Effector memory CD4-positive, alpha-beta T cell (primary cell): ENCODE measurements at regions not wholly inside any gene's neighbourhood (a gene's known extent, or its start where the extent isn't known, plus 50 kb on each side); places are given as distances from the start of the nearest gene placed in this dataset.

Experiments
- DNase-seq, 3 donors: peaks; one replicate each; pipeline ENCODE4 v3.0.0-alpha.2; 2020
- H3K27ac ChIP-seq: 2 replicates; pipeline ENCODE4 v1.7.0; 2013; ENCODE audit warnings: mild to moderate bottlenecking, low read length, moderate library complexity; ENCODE audit not compliant: insufficient read depth, poor library complexity, severe bottlenecking
- H3K27me3 ChIP-seq: replicated peaks from 2 replicates; pipeline ENCODE4 v1.7.0; 2013; ENCODE audit warnings: mild to moderate bottlenecking, low read length; ENCODE audit not compliant: insufficient read depth, control insufficient read depth, poor library complexity, severe bottlenecking
- H3K36me3 ChIP-seq: 2 replicates; pipeline ENCODE4 v1.7.0; 2013; ENCODE audit warnings: mild to moderate bottlenecking, low read length, moderate library complexity; ENCODE audit not compliant: control insufficient read depth, insufficient read depth
- H3K4me1 ChIP-seq: 2 replicates; pipeline ENCODE4 v1.7.0; 2013; ENCODE audit warnings: low read length, mild to moderate bottlenecking; ENCODE audit not compliant: control insufficient read depth, insufficient read depth, poor library complexity, severe bottlenecking
- H3K4me3 ChIP-seq: 2 replicates; pipeline ENCODE4 v1.7.0; 2013; ENCODE audit warnings: low read length, low read depth, mild to moderate bottlenecking; ENCODE audit not compliant: insufficient read depth, poor library complexity, severe bottlenecking
- H3K9me3 ChIP-seq: 2 replicates; pipeline ENCODE4 v1.7.0; 2013; ENCODE audit warnings: mild to moderate bottlenecking, low read length, moderate library complexity; ENCODE audit not compliant: control insufficient read depth

DNA sequence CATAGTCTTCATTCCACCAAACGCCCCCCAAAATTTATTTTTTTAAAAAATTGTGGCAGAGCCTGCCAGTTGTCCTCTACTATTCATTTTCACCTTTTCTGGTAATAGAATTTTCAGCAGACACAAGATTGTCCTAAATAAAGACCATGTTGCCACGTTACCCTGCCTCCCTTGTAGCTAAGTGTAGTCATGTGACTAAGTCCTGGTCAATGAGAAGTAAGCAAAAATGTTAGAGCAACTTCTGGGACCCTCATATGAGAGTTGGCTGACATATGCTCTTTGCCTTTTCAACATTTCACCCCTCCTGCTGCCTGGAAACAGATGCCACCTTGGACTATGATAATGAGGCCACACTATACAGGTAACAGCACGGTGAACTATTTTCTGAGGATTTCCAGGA is 203.1 kb downstream of the PIK3R1 start:
- Histone ChIP-seq H3K36me3 (no peaks in the 10 kb centered on the region), H3K4me3 (no peak overlapping the region), H3K27ac (no peak overlapping the region), H3K4me1 (no peaks in the 10 kb centered on the region), H3K27me3 (no peaks in the 10 kb centered on the region), H3K9me3 (no peaks in the 10 kb centered on the region)
- no peak for DNase-seq

DNA sequence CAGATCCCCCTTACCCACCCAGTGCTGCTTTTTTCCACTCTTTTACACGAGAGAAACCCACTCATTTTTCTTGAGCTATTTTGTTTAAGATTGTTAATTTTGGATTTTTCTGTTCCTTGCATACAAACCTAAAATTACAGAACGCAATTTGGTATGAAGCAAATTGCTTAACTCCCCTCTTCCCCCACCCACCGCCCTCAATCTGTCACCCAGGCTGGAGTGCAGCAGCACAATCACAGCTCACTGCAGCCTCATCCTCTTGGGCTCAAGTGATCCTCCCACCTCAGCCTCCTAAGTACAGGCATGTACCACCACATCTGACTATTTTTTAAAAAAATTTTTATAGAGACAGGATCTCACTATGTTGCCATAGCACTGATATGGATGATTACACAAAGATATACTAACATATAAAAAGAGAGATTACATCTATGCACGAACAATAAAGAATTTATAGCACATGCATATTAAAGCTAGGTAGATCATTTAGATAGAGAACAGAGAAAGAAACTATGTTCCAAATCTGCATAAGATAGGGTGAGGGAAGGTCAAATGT is 203.6 kb downstream of the PIK3R1 start:
- DNase-seq: no peak
- no peaks in the 10 kb centered on the region for H3K9me3 ChIP-seq
- H3K36me3 ChIP-seq: no peaks in the 10 kb centered on the region
- no peak overlapping the region for H3K27ac ChIP-seq
- H3K4me3 ChIP-seq: no peak overlapping the region
- no peaks in the 10 kb centered on the region for H3K27me3 ChIP-seq
- H3K4me1 ChIP-seq: no peaks in the 10 kb centered on the region

DNA sequence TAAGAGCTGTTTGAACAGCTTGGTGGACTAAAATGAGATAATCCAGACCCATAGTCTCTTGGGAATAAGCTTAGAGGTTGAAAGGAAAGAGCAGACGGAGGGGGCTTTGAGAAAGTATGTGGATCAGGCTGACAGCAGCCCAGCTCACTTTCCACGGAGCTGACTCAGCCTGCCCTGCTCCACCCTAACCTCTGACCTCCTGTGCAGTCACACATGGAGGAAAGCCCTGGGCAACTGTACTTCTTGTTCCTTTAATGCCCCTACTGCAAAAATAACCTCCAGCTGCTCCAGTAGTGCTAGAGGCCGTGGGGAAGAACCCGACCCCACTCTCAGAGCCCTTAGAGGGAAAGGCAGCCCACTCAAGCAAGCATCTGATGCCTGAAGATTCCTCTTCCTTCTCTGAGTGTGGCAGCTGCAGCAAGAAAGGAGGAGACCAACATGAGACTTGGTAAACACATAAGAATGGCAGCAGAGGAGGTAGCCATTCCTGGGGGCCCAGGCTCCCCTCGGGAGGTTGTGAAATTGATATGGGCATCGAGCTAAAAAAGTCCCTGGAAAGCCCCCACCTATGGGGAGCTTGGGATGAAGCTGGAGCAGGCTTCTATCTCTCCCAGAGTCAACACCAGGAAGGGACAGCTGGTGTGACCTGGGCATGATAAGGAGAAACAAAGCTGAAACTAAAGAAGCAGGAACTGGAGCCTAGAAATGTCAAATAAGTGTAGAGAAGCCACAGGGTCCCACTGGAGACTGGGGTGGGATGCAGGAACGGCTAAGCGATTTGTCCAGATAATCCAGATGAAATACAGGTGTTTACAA is 204.3 kb downstream of the PIK3R1 start:
- Histone ChIP-seq H3K4me3 (no peak overlapping the region), H3K36me3 (no peaks in the 10 kb centered on the region), H3K4me1 (peaks cover 2% of the 10 kb centered on the region), H3K27me3 (no peaks in the 10 kb centered on the region), H3K9me3 (no peaks in the 10 kb centered on the region), H3K27ac (no peak overlapping the region)
- DNase-seq: no peak

DNA sequence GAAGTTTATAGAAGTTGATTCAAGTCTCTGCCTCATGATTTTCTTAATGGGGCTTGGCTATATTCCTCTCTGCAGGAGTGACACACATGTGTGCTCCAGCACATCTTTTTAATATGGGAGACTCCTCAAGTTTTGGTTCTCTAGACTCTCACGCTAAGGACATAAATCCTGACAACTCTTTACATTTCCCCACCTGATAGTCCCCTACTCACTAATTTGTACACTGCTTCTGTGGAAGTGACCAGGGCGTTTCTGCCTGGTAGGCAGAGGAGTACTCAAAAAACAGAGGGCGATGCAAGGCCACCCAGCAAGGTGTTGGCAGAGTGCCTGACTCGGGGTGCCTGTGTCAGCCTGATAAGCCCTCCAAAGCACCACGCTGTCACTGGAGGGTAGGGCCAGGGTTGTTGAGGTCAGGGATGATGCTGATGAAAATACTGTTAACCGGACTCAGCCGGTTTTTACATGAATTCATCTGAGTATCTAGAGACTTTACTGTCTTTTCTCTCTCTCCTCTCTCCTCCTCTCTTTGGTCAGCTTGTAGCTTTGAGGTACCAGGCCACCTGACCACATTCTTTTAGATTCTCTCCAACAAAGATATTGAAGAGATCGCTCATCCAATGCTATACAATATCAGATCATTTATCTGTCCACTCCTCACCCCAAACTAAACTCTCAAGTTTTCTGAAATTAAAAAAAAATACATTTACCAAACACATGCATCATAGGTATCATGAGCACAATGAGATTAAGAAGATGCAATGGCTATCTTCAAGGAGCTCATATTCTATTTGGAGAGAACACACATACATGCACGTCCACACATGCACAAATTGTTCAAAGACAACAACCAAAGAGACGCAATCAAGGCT is 205.2 kb downstream of the PIK3R1 start:
- Histone ChIP-seq H3K27ac (no peak overlapping the region), H3K9me3 (no peaks in the 10 kb centered on the region), H3K4me3 (no peak overlapping the region), H3K27me3 (no peaks in the 10 kb centered on the region), H3K36me3 (no peaks in the 10 kb centered on the region), H3K4me1 (peaks cover 11% of the 10 kb centered on the region)
- DNase-seq: no peak

DNA sequence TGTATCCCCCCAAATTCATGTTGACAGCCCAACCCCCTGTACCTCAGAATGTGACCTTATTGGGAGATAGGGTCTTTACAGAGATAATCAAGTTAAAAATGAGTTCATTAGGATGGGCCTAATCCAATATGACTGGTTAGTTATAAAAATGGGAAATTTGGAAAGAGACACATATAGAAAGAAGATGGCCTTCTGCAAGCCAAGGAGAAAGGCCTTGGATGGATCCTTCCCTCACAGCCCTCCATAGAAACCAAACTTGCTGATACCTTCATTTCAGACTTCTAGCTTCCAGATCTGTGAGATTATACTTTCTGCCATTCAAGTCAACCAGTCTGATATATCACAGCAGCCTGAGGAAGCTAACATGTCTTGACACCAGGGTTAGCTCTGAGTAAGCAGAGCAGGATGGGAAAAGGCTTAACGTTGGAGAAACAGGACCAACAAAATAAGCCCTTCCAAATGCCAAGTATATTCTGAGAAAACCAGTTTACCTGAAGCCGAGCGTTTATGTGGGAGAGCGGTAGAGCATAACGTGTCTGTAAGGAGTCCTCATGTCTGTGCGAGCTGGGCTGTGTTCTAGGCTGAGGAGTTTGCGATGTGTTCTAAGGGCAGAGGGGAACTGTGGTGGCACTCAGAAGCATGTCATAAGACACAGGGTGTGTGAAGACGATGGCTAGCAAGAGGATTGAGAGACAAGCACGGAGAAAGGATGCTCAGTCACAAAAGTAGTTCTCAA is 206.1 kb downstream of the PIK3R1 start:
- peaks cover 16% of the 10 kb centered on the region for H3K4me1 ChIP-seq
- H3K27me3 ChIP-seq: no peaks in the 10 kb centered on the region
- no peaks in the 10 kb centered on the region for H3K36me3 ChIP-seq
- no peak overlapping the region for H3K4me3 ChIP-seq
- no peak overlapping the region for H3K27ac ChIP-seq
- no peak for DNase-seq
- no peaks in the 10 kb centered on the region for H3K9me3 ChIP-seq

DNA sequence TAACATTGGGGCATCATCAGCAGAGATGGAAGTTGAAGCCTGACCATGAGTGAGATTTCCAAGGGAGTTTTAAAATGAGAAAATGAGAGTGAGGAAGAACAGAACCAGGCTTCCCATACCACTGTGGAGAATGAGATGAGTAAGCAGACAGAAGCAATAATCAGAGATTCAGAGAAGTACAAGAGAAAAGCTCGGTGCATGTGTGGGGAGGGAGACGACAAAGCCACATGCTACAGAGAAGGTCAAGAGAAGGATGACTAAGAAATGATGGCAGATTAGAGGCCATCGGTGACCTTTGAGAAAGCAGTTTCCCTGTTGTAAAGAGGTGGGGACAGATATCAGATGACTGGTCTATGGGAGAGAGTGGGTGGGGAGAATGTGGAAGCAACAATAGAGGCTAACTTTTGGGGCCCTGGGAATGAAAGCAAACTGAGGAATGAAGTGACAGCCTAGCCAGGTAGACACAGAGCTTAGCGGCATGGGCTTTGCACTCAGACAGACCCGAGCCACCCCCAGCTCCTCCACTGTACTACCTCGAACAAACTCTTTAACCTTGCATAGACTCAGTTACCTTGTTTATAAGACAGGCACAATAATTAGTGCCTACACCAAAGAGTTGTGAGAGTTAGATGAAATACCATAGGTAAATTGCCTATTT is 207.7 kb downstream of the PIK3R1 start:
- Histone ChIP-seq H3K27me3 (no peaks in the 10 kb centered on the region), H3K4me3 (no peak overlapping the region), H3K27ac (no peak overlapping the region), H3K9me3 (no peaks in the 10 kb centered on the region), H3K4me1 (peaks cover 16% of the 10 kb centered on the region), H3K36me3 (no peaks in the 10 kb centered on the region)
- DNase-seq: no peak

DNA sequence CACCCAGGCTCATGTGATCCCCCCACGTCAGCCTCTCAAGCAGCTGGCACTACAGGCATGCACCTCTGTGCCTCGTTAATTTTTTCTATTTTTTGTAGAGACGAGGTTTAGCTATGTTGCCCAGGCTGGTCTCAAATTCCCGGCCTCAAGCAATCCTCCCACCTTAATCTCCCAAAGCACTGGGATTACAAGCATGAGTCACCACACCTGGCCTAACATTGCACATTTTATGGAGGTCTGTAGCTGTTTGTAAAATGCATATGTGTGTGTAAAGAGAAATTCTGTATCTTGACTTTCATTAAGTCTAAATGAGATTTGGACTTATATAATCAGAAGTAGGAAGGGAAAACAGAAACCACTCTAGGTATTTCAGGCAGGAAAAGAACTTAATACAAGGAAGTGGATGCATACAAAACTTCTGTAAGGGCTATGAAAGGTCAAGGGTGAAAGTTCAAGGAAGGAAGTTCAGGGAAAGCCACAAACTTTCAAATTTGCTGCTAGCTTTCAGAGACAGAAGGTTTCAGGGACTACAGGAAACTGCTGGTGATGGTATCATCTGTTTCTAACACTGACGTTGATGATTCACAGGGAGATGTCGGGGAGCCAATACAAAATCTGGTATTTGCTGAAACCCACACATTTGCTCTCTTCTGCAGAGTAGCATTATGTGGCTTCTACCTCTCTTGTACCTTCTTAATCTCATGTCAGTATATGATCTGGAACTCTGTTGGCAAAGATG is 209.4 kb downstream of the PIK3R1 start:
- DNase-seq: no peak
- Histone ChIP-seq H3K36me3 (no peaks in the 10 kb centered on the region), H3K9me3 (no peaks in the 10 kb centered on the region), H3K27ac (peak overlapping the region; percentile 5), H3K27me3 (no peaks in the 10 kb centered on the region), H3K4me1 (peaks cover 16% of the 10 kb centered on the region), H3K4me3 (no peak overlapping the region)

DNA sequence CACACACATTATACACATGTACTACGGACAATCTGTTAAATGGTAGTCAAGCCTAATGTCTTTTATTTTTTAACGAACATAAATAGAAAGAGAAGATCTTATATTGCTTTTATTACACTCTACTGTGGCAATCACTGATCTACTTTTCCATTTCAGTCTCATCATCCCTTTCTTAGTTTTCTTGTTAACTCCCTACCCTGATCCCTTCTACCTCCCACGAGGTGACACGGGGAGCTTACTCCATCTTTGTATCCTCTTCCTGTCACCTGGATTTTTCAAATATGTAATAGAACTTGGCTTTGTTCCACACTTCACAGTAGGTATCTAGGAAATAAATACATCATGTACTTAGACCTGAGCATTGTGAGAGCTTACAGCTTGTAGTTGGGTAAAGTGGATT is 211.0 kb downstream of the PIK3R1 start:
- Histone ChIP-seq H3K27me3 (no peaks in the 10 kb centered on the region), H3K4me3 (no peak overlapping the region), H3K9me3 (no peaks in the 10 kb centered on the region), H3K4me1 (peaks cover 16% of the 10 kb centered on the region), H3K27ac (no peak overlapping the region), H3K36me3 (no peaks in the 10 kb centered on the region)
- DNase-seq: no peak

DNA sequence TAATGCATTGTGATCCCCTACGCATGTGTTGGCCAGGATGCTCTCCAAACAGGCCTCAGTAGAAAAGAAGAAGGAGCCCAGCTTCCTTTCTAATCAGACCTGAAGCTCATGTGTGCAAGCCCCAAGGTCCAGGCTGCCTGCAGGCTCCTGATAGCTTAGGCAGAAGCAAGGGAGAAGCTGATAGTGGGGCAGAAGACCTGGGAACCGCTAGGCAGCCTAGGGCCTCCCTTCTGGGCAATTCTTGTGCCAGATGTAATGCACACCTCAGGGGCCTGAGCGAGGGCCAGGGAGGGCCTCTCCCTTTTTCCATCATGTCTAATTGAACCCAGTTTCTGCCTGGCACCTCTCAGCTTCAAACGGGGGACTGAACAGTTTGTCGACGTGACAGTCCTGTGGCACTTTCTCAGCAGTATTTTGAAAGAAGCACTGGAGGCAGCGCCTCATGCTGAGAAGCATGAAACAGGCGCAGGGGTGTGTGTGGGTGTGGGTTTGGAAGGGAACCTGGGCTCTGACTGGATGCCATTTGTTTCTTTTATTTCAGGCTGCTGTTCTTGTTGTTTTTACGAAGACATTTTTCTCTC is 212.8 kb downstream of the PIK3R1 start:
- Histone ChIP-seq H3K27me3 (no peaks in the 10 kb centered on the region), H3K36me3 (no peaks in the 10 kb centered on the region), H3K27ac (no peak overlapping the region), H3K4me1 (peaks cover 22% of the 10 kb centered on the region), H3K4me3 (no peak overlapping the region), H3K9me3 (no peaks in the 10 kb centered on the region)
- DNase-seq: no peak
